Heart left ventricle (tissue), 16 donors: ENCODE measurements at regions not wholly inside any gene's neighbourhood (a gene's known extent, or its start where the extent isn't known, plus 50 kb on each side); places are given as distances from the start of the nearest gene placed in this dataset.

Experiments
- ATAC-seq, 4 donors: fragments of 200-7000 bp; cut with Tn5 transposase; one replicate each; pipeline ENCODE4 v1.9.1; 2020 to 2022; ENCODE audit warnings: moderate library complexity in 4 of 4, mild to moderate bottlenecking in 3 of 4, moderate number of reproducible peaks in 1 of 4
- DNase-seq, 5 donors: peaks; one replicate each; pipeline ENCODE4 v3.0.0-alpha.2; 2020
- H3K27ac ChIP-seq, 12 donors: fragments of 200-600 bp; sonication (generic) in 4 of 12; one replicate each; pipeline versions ENCODE4 v1.5.0 to v1.8.0; 2016 to 2022; ENCODE audit warnings: mild to moderate bottlenecking in 2 of 12
- H3K27me3 ChIP-seq, 9 donors: fragments of 200-600 bp; sonication (generic) in 2 of 9; one replicate each; pipeline versions ENCODE4 v1.5.1 to v1.8.0; 2016 to 2022; ENCODE audit warnings: mild to moderate bottlenecking in 3 of 9
- H3K36me3 ChIP-seq, 9 donors: fragments of 200-600 bp; sonication (generic) in 2 of 9; one replicate each; pipeline versions ENCODE4 v1.5.0 to v1.8.0; 2018 to 2022; ENCODE audit warnings: mild to moderate bottlenecking in 2 of 9
- H3K4me1 ChIP-seq, 12 donors: fragments of 200-600 bp; sonication (generic) in 4 of 12; one replicate each; pipeline versions ENCODE4 v1.5.0 to v1.8.0; 2016 to 2022; ENCODE audit warnings: mild to moderate bottlenecking in 3 of 12
- H3K4me3 ChIP-seq, 12 donors: fragments of 200-600 bp; sonication (generic) in 4 of 12; one replicate each; pipeline versions ENCODE4 v1.5.0 to v1.8.0; 2017 to 2022; ENCODE audit warnings: mild to moderate bottlenecking in 9 of 12, moderate library complexity in 4 of 12
- H3K9me3 ChIP-seq, 12 donors: fragments of 200-600 bp; sonication (generic) in 4 of 12; one replicate each; pipeline versions ENCODE4 v1.5.0 to v1.8.0; 2016 to 2022; ENCODE audit warnings: mild to moderate bottlenecking in 1 of 12
- CTCF ChIP-seq, 12 donors: fragments of 200-600 bp; sonication (generic) in 4 of 12; IDR thresholded peaks; one replicate each; pipeline versions ENCODE4 v1.5.0 to v1.8.0; 2018 to 2022; ENCODE audit warnings: antibody characterized with exemption in 12 of 12, mild to moderate bottlenecking in 5 of 12
- POLR2A ChIP-seq, 2 donors: fragments of 450-650 bp; IDR thresholded peaks; one replicate each; pipeline ENCODE4 v1.6.1; 2017; ENCODE audit warnings: antibody characterized with exemption in 2 of 2, mild to moderate bottlenecking in 2 of 2, moderate library complexity in 2 of 2
- WGBS, 4 donors: extraction: QIAGEN DNeasy Blood & Tissue Kit in 2 of 4; methylation state at CpG; one replicate each; pipeline versions ENCODE4 v1.1.5 to v1.1.7; 2013 to 2018; 5-methylcytosine and 5-hydroxymethylcytosine counted together
- intact Hi-C, 10 donors: fragments of 100-400 bp; cut with DNase I; formaldehyde crosslinking; loops; one replicate each; pipeline versions ENCODE4 v1.11.1 to v1.14.2; 2022
- donor health status: ischemic (EF 13 %, LVEDD 7.1; RV severe dilation, severe dysfunction).
- donor health status: healthy with polysubstance abuse.
- donor health status: DM: no; HTN: yes; CAD: no.
- donor health status: DM: no; HTN: no; CAD: no.
- donor health status: ischemic (EF 25% LVEDD 6.9; RV normal size, moderate dysfunction).
- donor health status: ischemic (EF 25% LVEDD 5.7; RV mildly dilated, moderate dysfunction).
- donor health status: healthy.
- donor health status: DM: yes; HTN: yes; CAD: no.
- donor health status: ischemic (EF 35%, LVEDD 5.7; RV mildly dilated, moderate dysfunction).
- donor health status: nonischemic (EF 11% LVEDD 7.7; RV severe dilation, severe dysfunction).
- donor health status: DM: yes; HTN: yes; CAD: no.
- donor health status: PGD.
- donor health status: ischemic (EF 29% LVEDD 5.4; RV normal size, mild dysfunction).
- donor health status: nonischemic (EF 23%, LVEDD 6.1; RV moderate dilation, normal function).

GRCh38 chr15:89385596-89386331 lies 51.1 kb upstream of the POLG start:
- no peak for DNase-seq
- intact Hi-C loops = no loop called here
- H3K4me1 ChIP-seq = no peaks in the 10 kb centered on the region
- H3K4me3 ChIP-seq = no peak overlapping the region
- H3K27me3 ChIP-seq = peaks cover 0 to 51% (median 9%) of the 10 kb centered on the region in 9 donors
- WGBS, 4 donors = 85 to 89% (median 87%) methylated on average over 10 of the region's 10 CpGs
- H3K27ac ChIP-seq = no peak overlapping the region
- ATAC-seq = no peak
- H3K36me3 ChIP-seq = no peaks in the 10 kb centered on the region
- no peak for TF ChIP-seq POLR2A (IDR thresholded peaks at IDR 0.05)
- no peak for TF ChIP-seq CTCF (IDR thresholded peaks at IDR 0.05)
- no peaks in the 10 kb centered on the region for H3K9me3 ChIP-seq
